GM12878 (cell line): ENCODE measurements at regions not wholly inside any gene's neighbourhood (a gene's known extent, or its start where the extent isn't known, plus 50 kb on each side); places are given as distances from the start of the nearest gene placed in this dataset.

Experiments used
- ATAC-seq: fragments of 200-7000 bp; cut with Tn5 transposase; 3 replicates; pipeline ENCODE4 v1.9.1; 2020; ENCODE audit warnings: mild to moderate bottlenecking, moderate library complexity
- BruUV-seq: library from RNA; stranded (reverse); fragments of 400-500 nt; replicated peaks from 2 replicates; lab custom pipeline; 2021; lab: Mats Ljungman, UMichigan
- CTCF ChIA-PET: fragments of 300-600 bp; sonication (Branson Sonifier 250); formaldehyde crosslinking; extraction: SDS; loops from one replicate; lab custom pipeline; 2021; ENCODE audit warnings: inconsistent platforms; lab: Yijun Ruan, JAX
- POLR2A ChIA-PET: fragments of 350-600 bp; formaldehyde crosslinking; extraction: SDS; loops from one replicate; lab custom pipeline; 2021; ENCODE audit warnings: inconsistent platforms; lab: Charles Lee
- RAD21 ChIA-PET: fragments of 300-600 bp; sonication (Branson Sonifier 250); formaldehyde crosslinking; loops from one replicate; lab custom pipeline; 2023; ENCODE audit warnings: antibody characterized with exemption; ENCODE audit not compliant: unreplicated experiment; lab: Charles Lee
- SMC1A ChIA-PET: fragments of 300-600 bp; sonication (Branson Sonifier 250); formaldehyde crosslinking; loops from one replicate; lab custom pipeline; 2023; ENCODE audit not compliant: unreplicated experiment, uncharacterized antibody; lab: Charles Lee
- DNase-seq: peaks from one replicate; pipeline ENCODE4 v3.0.0-alpha.2; 2011; ENCODE audit warnings: low read depth, low spot score
- FAIRE-seq: peaks from 3 replicates; lab custom pipeline; 2011; peaks lifted over from hg19 to GRCh38; lab: Jason Lieb, UNC
- H2AFZ ChIP-seq: 2 replicates; pipeline ENCODE4 v1.6.0; 2011; ENCODE audit warnings: low read depth, low read length, control low read depth; ENCODE audit not compliant: control insufficient read depth
- H3K27ac ChIP-seq: 2 replicates; pipeline ENCODE4 v1.5.1; 2011; ENCODE audit warnings: control low read depth; ENCODE audit not compliant: control insufficient read depth, insufficient read depth
- H3K27me3 ChIP-seq, 2 experiments: replicated peaks in 1 of 2; 2 replicates each; pipeline versions ENCODE4 v1.6.0 to v1.6.1; 2011; ENCODE audit warnings: low read length in 1 of 2; ENCODE audit not compliant: control insufficient read depth in 2 of 2, insufficient read depth in 2 of 2
- H3K36me3 ChIP-seq, 2 experiments: 2 replicates each; pipeline ENCODE4 v1.5.1; 2011; ENCODE audit warnings: low read length in 1 of 2; ENCODE audit not compliant: control insufficient read depth in 2 of 2, insufficient read depth in 2 of 2
- H3K4me1 ChIP-seq: 2 replicates; pipeline ENCODE4 v1.6.1; 2011; ENCODE audit warnings: mild to moderate bottlenecking, low read length, moderate library complexity, mixed read lengths; ENCODE audit not compliant: control insufficient read depth, insufficient read depth
- H3K4me2 ChIP-seq: 2 replicates; pipeline ENCODE4 v1.6.0; 2011; ENCODE audit warnings: control low read depth; ENCODE audit not compliant: control insufficient read depth, insufficient read depth
- H3K4me3 ChIP-seq: fragments of 200-600 bp; sonication (generic); 2 replicates; pipeline ENCODE4 v1.5.1; 2016
- H3K79me2 ChIP-seq: 2 replicates; pipeline ENCODE4 v1.6.0; 2011; ENCODE audit warnings: low read length; ENCODE audit not compliant: control insufficient read depth, insufficient read depth
- H3K9ac ChIP-seq: 2 replicates; pipeline ENCODE4 v1.8.0; 2011; ENCODE audit warnings: low read length, control low read depth, mixed read lengths; ENCODE audit not compliant: control insufficient read depth, insufficient read depth
- H3K9me3 ChIP-seq: replicated peaks from 3 replicates; pipeline ENCODE4 v1.5.1; 2011; ENCODE audit warnings: mild to moderate bottlenecking, low read length; ENCODE audit not compliant: control insufficient read depth, insufficient read depth
- H4K20me1 ChIP-seq: 2 replicates; pipeline ENCODE4 v1.6.0; 2011; ENCODE audit not compliant: control insufficient read depth, insufficient read depth
- ATF7 ChIP-seq: fragments of 450-650 bp; IDR thresholded peaks from 2 replicates; pipeline ENCODE4 v1.6.1; 2016; ENCODE audit warnings: low read depth, mild to moderate bottlenecking
- RUNX3 ChIP-seq: IDR thresholded peaks from 2 replicates; pipeline ENCODE4 v1.6.1; 2012; ENCODE audit warnings: low read length, inconsistent platforms
- TCF12 ChIP-seq: IDR thresholded peaks from 2 replicates; pipeline ENCODE4 v1.6.1; 2011; ENCODE audit warnings: low read depth, mild to moderate bottlenecking, low read length
- ZZZ3 ChIP-seq: IDR thresholded peaks from 2 replicates; pipeline ENCODE4 v1.6.1; 2011; ENCODE audit warnings: low read depth; ENCODE audit not compliant: control insufficient read depth, insufficient read length
- WGBS: methylation state at CpG from one replicate; pipeline ENCODE4 v1.1.6; 2016; ENCODE audit warnings: low lambda C conversion rate; ENCODE audit not compliant: insufficient replicate concordance, insufficient coverage; ENCODE audit errors: missing lambda C conversion rate; 5-methylcytosine and 5-hydroxymethylcytosine counted together
- in situ Hi-C: fragments of 300-500 bp; cut with MboI; formaldehyde crosslinking; loops from 9 replicates; pipeline ENCODE4 v1.14.3; 2018; ENCODE audit warnings: mixed read lengths
- intact Hi-C: fragments of 100-400 bp; cut with micrococcal nuclease; formaldehyde crosslinking; loops from one replicate; pipeline ENCODE4 v1.14.2; 2022; ENCODE audit not compliant: unreplicated experiment
- TF ChIP-seq, protein P1 (sequence below): fragments of 450-650 bp; IDR thresholded peaks from 2 replicates; pipeline ENCODE4 v1.6.1; 2017; ENCODE audit warnings: mild to moderate bottlenecking, moderate library complexity
- TF ChIP-seq, protein P2 (sequence below): fragments of 450-650 bp; formaldehyde crosslinking; IDR thresholded peaks from 2 replicates; pipeline ENCODE4 v1.5.0; 2022; ENCODE audit warnings: mild to moderate bottlenecking, missing genetic modification characterization

DNA sequence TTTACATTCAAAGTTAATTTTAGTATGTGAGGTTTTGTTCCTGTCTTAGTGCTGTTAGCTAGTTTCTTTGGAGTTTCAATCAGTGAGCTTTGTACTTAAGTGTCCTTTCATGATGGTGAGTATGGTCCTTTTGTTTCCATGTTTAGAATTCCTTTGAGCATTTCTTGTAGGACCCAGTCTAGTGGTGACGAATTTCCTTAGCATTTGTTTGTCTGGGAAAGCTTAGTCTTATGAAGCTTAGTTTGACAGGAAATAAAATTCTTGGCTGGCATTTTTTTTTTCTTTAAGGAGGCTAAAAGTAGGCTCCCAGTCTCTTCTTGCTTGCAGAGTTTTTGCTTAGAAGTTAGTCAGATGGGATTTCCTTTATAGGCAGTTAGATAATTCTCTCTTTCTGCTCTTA lies 209.2 kb upstream of the SEMA3C start:
- ChIA-PET CTCF (no interaction called here), RAD21 (no interaction called here), SMC1A (no interaction called here), POLR2A (no interaction called here)
- in situ Hi-C loops (no loop called here), intact Hi-C loops (no loop called here)
- no peak for ATAC-seq
- Histone ChIP-seq H3K4me1 (no peaks in the 10 kb centered on the region), H3K9me3 (no peaks in the 10 kb centered on the region), H3K27me3 (no peaks in the 10 kb centered on the region), H4K20me1 (no peaks in the 10 kb centered on the region), H3K4me3 (no peak overlapping the region), H2AFZ (no peak overlapping the region), H3K9ac (no peak overlapping the region), H3K36me3 (no peaks in the 10 kb centered on the region), H3K79me2 (no peaks in the 10 kb centered on the region), H3K27ac (no peak overlapping the region), H3K4me2 (no peak overlapping the region)
- WGBS: 0% methylated on average over 1 of the region's 1 CpG
- BruUV-seq: no TSS peak
- FAIRE-seq: no peak
- TF ChIP-seq RUNX3: no peak
- no peak for DNase-seq

DNA sequence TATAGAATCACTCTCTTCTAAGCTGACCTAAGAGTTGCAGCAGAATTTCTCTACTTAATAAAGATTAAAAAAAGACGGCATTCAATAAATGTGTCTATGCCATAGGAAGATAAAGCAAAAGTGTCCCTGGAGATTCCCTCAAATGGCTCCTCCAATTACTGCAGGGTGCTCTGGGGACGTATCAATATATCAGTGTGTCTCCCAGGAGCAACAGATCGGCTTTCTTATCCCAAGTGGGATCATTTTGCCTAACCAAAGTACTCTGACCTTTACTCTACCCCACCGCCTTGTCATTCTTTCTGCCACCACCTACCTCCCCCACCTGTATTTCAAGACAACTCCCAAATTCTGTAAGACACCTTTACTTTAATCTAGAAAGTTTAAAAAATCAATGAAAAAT lies 202.0 kb upstream of the SEMA3C start:
- in situ Hi-C loops (no loop called here), intact Hi-C loops (no loop called here)
- FAIRE-seq (no peak), DNase-seq (no peak), ATAC-seq (no peak)
- H3K79me2 ChIP-seq: no peaks in the 10 kb centered on the region
- TF ChIP-seq, protein P1, sequence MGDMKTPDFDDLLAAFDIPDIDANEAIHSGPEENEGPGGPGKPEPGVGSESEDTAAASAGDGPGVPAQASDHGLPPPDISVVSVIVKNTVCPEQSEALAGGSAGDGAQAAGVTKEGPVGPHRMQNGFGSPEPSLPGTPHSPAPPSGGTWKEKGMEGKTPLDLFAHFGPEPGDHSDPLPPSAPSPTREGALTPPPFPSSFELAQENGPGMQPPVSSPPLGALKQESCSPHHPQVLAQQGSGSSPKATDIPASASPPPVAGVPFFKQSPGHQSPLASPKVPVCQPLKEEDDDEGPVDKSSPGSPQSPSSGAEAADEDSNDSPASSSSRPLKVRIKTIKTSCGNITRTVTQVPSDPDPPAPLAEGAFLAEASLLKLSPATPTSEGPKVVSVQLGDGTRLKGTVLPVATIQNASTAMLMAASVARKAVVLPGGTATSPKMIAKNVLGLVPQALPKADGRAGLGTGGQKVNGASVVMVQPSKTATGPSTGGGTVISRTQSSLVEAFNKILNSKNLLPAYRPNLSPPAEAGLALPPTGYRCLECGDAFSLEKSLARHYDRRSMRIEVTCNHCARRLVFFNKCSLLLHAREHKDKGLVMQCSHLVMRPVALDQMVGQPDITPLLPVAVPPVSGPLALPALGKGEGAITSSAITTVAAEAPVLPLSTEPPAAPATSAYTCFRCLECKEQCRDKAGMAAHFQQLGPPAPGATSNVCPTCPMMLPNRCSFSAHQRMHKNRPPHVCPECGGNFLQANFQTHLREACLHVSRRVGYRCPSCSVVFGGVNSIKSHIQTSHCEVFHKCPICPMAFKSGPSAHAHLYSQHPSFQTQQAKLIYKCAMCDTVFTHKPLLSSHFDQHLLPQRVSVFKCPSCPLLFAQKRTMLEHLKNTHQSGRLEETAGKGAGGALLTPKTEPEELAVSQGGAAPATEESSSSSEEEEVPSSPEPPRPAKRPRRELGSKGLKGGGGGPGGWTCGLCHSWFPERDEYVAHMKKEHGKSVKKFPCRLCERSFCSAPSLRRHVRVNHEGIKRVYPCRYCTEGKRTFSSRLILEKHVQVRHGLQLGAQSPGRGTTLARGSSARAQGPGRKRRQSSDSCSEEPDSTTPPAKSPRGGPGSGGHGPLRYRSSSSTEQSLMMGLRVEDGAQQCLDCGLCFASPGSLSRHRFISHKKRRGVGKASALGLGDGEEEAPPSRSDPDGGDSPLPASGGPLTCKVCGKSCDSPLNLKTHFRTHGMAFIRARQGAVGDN: no peak
- TF ChIP-seq ZZZ3: no peak
- TF ChIP-seq TCF12: no peak
- TF ChIP-seq, protein P2, sequence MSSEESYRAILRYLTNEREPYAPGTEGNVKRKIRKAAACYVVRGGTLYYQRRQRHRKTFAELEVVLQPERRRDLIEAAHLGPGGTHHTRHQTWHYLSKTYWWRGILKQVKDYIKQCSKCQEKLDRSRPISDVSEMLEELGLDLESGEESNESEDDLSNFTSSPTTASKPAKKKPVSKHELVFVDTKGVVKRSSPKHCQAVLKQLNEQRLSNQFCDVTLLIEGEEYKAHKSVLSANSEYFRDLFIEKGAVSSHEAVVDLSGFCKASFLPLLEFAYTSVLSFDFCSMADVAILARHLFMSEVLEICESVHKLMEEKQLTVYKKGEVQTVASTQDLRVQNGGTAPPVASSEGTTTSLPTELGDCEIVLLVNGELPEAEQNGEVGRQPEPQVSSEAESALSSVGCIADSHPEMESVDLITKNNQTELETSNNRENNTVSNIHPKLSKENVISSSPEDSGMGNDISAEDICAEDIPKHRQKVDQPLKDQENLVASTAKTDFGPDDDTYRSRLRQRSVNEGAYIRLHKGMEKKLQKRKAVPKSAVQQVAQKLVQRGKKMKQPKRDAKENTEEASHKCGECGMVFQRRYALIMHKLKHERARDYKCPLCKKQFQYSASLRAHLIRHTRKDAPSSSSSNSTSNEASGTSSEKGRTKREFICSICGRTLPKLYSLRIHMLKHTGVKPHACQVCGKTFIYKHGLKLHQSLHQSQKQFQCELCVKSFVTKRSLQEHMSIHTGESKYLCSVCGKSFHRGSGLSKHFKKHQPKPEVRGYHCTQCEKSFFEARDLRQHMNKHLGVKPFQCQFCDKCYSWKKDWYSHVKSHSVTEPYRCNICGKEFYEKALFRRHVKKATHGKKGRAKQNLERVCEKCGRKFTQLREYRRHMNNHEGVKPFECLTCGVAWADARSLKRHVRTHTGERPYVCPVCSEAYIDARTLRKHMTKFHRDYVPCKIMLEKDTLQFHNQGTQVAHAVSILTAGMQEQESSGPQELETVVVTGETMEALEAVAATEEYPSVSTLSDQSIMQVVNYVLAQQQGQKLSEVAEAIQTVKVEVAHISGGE (CRISPR knock-in tag): no peak
- no peak for TF ChIP-seq ATF7
- no TSS peak for BruUV-seq
- H3K9ac ChIP-seq: no peak overlapping the region
- ChIA-PET RAD21 (no interaction called here), CTCF (interaction anchor here (0.7 kb wide), 1 partner anchor 905 kb away, joined by 3 read pairs; no protein-coding TSS in a partner anchor), POLR2A (no interaction called here), SMC1A (no interaction called here)
- H3K4me3 ChIP-seq: no peak overlapping the region
- H2AFZ ChIP-seq: no peak overlapping the region
- H3K27me3 ChIP-seq: no peaks in the 10 kb centered on the region
- H3K9me3 ChIP-seq: no peaks in the 10 kb centered on the region
- H3K36me3 ChIP-seq: no peaks in the 10 kb centered on the region
- no peak overlapping the region for H3K27ac ChIP-seq
- H3K4me1 ChIP-seq: no peaks in the 10 kb centered on the region
- H3K4me2 ChIP-seq: no peak overlapping the region
- no peaks in the 10 kb centered on the region for H4K20me1 ChIP-seq
- WGBS: 21% methylated on average over 4 of the region's 4 CpGs
